ENCODE measurements at regions not wholly inside any gene's neighbourhood (a gene's known extent, or its start where the extent isn't known, plus 50 kb on each side); places are given as distances from the start of the nearest gene placed in this dataset.

DNA sequence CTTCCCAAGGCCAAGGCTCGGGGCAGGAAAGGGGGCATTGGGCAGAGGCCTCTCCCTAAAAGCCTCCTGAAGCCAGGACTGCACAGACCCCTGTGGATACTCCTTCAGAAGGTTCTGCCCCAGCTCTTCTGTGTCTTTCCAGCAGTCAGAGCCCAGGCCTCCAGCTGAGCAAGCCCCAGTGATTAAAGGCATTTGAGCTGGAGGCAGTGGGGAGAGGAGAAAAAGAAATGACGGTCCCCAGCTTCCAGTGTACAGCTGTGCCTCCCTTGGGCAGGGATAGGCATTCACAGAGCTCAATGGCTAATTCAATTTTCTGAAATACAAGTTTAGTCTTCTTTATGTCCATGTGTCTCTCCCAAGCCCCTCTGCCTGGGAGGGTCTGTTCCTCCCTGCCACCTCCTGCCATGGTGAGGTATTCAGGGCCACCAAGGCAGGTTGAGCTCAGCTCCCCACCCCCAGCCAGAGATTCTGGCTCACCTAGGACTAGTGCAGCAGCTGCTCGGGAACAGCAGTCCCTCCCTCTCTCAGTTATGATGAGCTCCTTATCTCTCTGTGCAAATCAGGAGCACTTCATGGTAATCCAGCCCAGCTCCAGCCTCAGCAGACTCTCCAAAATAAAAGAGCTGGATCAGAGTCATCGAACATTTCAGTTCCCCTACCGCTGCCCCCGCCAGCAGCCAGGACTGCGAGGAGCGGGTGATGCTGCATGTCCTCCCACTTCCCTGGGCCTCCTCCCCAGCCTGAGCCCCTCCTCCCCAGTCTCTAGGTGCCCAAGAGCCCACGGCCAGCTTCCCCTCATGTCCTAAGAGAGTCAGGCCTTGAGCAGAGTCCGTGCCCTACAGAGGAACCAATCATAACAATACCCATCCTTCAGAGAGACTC is 208.4 kb upstream of the ZC3H12A start:
- H3K4me3 ChIP-seq (ENCODE audit: low read depth, low read length) = no peak overlapping the region
- no peak for DNase-seq (ENCODE audit: low read depth)
- TF ChIP-seq, protein P1, sequence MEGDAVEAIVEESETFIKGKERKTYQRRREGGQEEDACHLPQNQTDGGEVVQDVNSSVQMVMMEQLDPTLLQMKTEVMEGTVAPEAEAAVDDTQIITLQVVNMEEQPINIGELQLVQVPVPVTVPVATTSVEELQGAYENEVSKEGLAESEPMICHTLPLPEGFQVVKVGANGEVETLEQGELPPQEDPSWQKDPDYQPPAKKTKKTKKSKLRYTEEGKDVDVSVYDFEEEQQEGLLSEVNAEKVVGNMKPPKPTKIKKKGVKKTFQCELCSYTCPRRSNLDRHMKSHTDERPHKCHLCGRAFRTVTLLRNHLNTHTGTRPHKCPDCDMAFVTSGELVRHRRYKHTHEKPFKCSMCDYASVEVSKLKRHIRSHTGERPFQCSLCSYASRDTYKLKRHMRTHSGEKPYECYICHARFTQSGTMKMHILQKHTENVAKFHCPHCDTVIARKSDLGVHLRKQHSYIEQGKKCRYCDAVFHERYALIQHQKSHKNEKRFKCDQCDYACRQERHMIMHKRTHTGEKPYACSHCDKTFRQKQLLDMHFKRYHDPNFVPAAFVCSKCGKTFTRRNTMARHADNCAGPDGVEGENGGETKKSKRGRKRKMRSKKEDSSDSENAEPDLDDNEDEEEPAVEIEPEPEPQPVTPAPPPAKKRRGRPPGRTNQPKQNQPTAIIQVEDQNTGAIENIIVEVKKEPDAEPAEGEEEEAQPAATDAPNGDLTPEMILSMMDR (conservative IDR thresholded peaks at IDR 0.05; ENCODE audit: low read depth, low read length) = no peak

DNA sequence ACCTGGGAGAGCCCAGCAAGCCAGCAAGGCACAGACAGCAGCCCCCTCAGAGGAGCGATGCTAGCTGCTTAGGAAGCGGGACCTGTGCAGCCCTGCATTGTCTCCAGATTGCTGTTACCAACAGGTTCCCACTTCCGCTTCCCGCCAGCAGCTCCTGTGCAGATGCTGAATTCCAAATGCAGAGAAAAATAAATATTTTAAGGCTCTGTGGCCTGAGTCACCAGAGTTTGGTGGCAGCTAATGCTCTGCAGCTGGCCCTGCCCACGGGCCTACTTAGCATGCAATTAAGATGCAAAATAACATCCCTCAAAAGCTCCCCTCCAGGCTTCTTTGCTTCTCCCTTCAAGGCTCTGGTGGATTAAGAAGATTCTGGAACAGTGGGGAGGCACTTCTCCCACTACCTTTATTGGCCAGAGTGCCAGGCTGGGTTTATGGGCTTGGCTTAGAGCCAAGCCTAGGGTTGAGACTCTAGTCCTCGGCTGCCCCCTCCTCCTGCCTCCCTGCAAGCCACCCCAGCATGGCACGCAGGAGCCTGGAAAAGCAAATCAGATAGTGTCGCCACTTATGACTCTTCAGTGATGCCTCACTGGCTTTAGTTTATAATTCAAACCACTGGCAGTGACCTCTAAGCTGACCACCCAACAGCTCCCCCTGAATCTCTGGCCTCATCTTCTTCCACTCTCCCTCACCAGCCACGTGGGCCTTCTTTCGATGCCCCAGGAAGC is 207.1 kb upstream of the ZC3H12A start:
- no peak for DNase-seq (ENCODE audit: low read depth)

GRCh38 chr1:37270639-37271038 is 203.7 kb upstream of the ZC3H12A start:
- DNase-seq (ENCODE audit: low read depth) = no peak
- H3K4me3 ChIP-seq (ENCODE audit: low read depth, low read length) = no peak overlapping the region
- TF ChIP-seq, protein P1 (conservative IDR thresholded peaks at IDR 0.05; ENCODE audit: low read depth, low read length) = no peak

More for the DNA sequence above, 207.1 kb upstream of the ZC3H12A start:
- TF ChIP-seq, protein P1 (conservative IDR thresholded peaks at IDR 0.05; ENCODE audit: low read depth, low read length) = no peak
- H3K4me3 ChIP-seq (ENCODE audit: low read depth, low read length) = no peak overlapping the region

DNA sequence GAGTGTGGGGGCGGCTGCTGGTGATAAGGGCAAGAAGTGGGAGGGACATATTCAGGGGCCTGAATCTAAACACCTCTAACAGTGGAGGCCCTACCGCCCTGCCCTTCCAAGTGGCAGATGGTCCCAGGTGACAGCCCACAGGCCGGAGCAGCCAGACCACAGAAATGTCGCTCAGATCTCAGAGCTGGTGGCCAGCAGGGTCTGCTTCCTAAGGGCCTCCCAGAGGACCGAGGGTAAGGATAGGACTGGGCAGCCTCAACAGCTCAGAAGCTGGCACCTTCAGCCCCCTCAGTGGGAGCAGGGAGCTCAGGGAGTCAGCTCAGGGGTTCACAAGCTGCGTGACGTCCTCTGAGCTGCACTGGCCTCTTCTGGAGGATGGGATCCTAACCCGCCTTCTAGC is 201.8 kb upstream of the ZC3H12A start:
- TF ChIP-seq, protein P1 (conservative IDR thresholded peaks at IDR 0.05; ENCODE audit: low read depth, low read length) = no peak
- no peak overlapping the region for H3K4me3 ChIP-seq (ENCODE audit: low read depth, low read length)
- no peak for DNase-seq (ENCODE audit: low read depth)

DNA sequence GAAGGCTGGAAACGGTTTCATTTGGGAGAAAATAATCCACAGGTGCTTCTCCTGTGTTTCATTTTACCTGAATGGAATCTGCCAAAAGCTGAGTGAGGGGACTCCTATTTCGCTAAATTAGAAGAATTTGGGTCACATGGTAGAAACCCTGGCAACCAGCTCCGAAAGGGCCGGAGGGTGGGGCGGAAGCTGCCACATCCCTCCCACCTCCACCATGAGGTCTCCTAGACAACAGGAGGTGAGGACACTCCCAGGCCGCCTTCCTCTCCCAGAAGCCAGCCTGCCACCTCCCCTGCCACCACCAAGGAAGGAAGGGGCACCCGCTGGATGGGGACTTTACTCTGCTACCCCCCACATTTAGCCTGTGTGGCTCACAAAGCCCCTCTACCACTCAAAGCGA is 199.9 kb upstream of the ZC3H12A start:
- no peak for DNase-seq (ENCODE audit: low read depth)
- H3K4me3 ChIP-seq (ENCODE audit: low read depth, low read length) = no peak overlapping the region
- TF ChIP-seq, protein P1 (conservative IDR thresholded peaks at IDR 0.05; ENCODE audit: low read depth, low read length) = no peak

GRCh38 chr1:37274938-37275631 is 199.3 kb upstream of the ZC3H12A start:
- TF ChIP-seq, protein P1 (conservative IDR thresholded peaks at IDR 0.05; ENCODE audit: low read depth, low read length) = no peak

More at GRCh38 chr1:37274938-37275631, 199.3 kb upstream of the ZC3H12A start:
- no peak overlapping the region for H3K4me3 ChIP-seq (ENCODE audit: low read depth, low read length)
- no peak for DNase-seq (ENCODE audit: low read depth)
